ENCODE measurements at regions not wholly inside any gene's neighbourhood (a gene's known extent, or its start where the extent isn't known, plus 50 kb on each side); places are given as distances from the start of the nearest gene placed in this dataset.

DNA sequence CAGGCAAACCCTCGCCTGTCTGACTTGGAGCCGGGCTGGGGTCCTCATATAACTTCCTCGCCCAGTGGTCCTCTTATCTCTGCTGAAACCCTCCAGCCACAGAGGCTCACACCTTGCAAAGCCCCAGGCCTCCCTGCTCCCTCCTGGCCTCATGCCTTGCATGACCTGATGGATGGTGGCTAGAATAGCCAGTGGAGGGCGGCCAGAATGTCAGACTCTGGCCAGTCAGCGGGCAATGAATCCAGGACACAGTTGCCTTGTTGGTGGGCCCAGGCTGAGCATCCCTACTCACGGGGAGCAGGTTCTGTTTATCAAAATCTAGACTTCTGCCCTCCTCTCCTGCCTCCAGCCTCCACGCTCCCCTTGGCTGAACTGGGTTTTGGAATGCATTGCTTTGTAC lies 69.1 kb upstream of the WNT11 start (continued):
- TF ChIP-seq HMGXB4 (CRISPR knock-in tag; IDR thresholded peaks at IDR 0.05; ENCODE audit: borderline replicate concordance) = no peak
- no peak for TF ChIP-seq CHD4 (IDR thresholded peaks at IDR 0.05; ENCODE audit: borderline replicate concordance)
- TF ChIP-seq POLR2AphosphoS2 (conservative IDR thresholded peaks at IDR 0.05; ENCODE audit: low read length) = no peak

DNA sequence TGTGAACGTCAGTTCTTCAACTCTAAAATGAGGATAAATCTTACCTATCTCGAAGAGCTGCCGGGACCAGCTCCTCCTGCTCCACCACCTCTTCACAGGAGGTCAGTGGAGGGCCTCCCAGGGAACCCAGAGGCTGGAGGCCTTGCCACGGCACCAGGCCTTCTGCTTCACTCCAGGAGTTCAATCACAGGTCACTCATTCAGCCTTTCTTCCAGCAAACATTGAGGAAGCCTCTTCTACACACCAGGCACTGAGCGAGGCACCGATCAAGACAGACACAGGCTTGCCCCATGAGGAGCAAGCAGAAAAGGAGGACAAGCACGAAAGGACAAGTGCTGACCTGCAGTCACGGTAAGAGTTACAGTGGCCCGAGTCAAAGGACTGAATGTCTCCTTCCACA lies 64.8 kb upstream of the WNT11 start:
- Histone ChIP-seq H3K9me3 (peaks cover 6% of the 10 kb centered on the region; the same call in 2 of the 3 replicates), H3K27ac (no peak overlapping the region), H3K4me1 (peaks cover 10% of the 10 kb centered on the region; the same call in 2 of the 3 replicates), H3K4me2 (no peak overlapping the region), H3K4me3 (no peak overlapping the region)
- POLR2A ChIA-PET = no interaction called here
- TF ChIP-seq FOXS1 (CRISPR knock-in tag; IDR thresholded peaks at IDR 0.05) (no peak), JUN (IDR thresholded peaks at IDR 0.05) (no peak), NR3C1 (IDR thresholded peaks at IDR 0.05) (no peak), CEBPB (IDR thresholded peaks at IDR 0.05) (no peak), KDM1A (IDR thresholded peaks at IDR 0.05; ENCODE audit: low read depth) (no peak), ELK1 (IDR thresholded peaks at IDR 0.05; ENCODE audit: low read depth, low read length) (no peak), ZSCAN20 (CRISPR knock-in tag; IDR thresholded peaks at IDR 0.05) (no peak), TP53 (CRISPR knock-in tag; IDR thresholded peaks at IDR 0.05) (no peak)
- TF ChIP-seq, protein P1, sequence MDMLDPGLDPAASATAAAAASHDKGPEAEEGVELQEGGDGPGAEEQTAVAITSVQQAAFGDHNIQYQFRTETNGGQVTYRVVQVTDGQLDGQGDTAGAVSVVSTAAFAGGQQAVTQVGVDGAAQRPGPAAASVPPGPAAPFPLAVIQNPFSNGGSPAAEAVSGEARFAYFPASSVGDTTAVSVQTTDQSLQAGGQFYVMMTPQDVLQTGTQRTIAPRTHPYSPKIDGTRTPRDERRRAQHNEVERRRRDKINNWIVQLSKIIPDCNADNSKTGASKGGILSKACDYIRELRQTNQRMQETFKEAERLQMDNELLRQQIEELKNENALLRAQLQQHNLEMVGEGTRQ (IDR thresholded peaks at IDR 0.05) = no peak
- CTCF ChIA-PET = interaction anchor here (1.5 to 3.7 kb wide), 2 partner anchors 47 to 63 kb away, joined by 6 to 11 read pairs; no protein-coding TSS in a partner anchor
- no peak for DNase-seq (ENCODE audit: low read depth in 1 of 2, low spot score in 1 of 2)
- no peak for FAIRE-seq
- no peak for ATAC-seq
- WGBS (ENCODE audit: missing lambda C conversion rate) = 64% methylated on average over 9 of the region's 9 CpGs

DNA sequence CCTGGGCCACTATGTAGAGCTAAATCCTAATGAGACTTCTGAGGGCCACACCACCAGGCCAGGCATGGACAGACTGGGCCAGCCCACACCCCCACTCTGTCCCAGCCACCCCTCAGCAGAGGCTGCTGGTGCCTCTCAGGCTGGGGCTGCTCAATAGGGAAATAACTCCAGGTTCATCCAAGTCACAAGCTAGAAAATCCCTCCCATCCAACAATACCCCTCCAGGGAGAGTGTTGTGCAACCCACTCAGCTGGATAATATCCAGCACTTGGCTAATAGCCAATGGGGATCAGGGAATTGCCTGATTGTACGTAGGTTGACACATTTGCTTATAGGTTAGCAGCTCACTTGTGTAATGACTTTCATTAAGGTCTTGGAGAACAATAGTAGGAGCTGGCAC lies 64.1 kb upstream of the WNT11 start:
- no peak for DNase-seq (ENCODE audit: low read depth in 1 of 2, low spot score in 1 of 2)
- no peak for TF ChIP-seq ESRRA (IDR thresholded peaks at IDR 0.05; ENCODE audit: borderline replicate concordance, low read length)
- no peak for TF ChIP-seq NFE2L2 (conservative IDR thresholded peaks at IDR 0.05; ENCODE audit: low read length)
- TF ChIP-seq CEBPB (IDR thresholded peaks at IDR 0.05) = no peak
- TF ChIP-seq NPAS2 (CRISPR knock-in tag; IDR thresholded peaks at IDR 0.05; ENCODE audit: borderline replicate concordance) = no peak
- TF ChIP-seq EHMT2 (IDR thresholded peaks at IDR 0.05; ENCODE audit: low read depth) = no peak
- TF ChIP-seq POLR2A (IDR thresholded peaks at IDR 0.05; ENCODE audit: low read length) = no peak
- TF ChIP-seq SREBF2 (IDR thresholded peaks at IDR 0.05) = no peak
- no peak for TF ChIP-seq ATOH8 (CRISPR knock-in tag; IDR thresholded peaks at IDR 0.05; ENCODE audit: low read depth)
- no peak for TF ChIP-seq PHF8 (IDR thresholded peaks at IDR 0.05; ENCODE audit: borderline replicate concordance, low read depth)
- TF ChIP-seq EHF (CRISPR knock-in tag; IDR thresholded peaks at IDR 0.05) = no peak
- no peak for TF ChIP-seq TP53 (CRISPR knock-in tag; IDR thresholded peaks at IDR 0.05)
- no peak for TF ChIP-seq ELK1 (IDR thresholded peaks at IDR 0.05; ENCODE audit: low read depth, low read length)
- H3K4me3 ChIP-seq = no peak overlapping the region
- peaks cover 13% of the 10 kb centered on the region; the same call in 2 of the 3 replicates for H3K4me1 ChIP-seq
- no peak overlapping the region for H3K4me2 ChIP-seq
- no peak overlapping the region for H3K27ac ChIP-seq
- no peak for ATAC-seq
- FAIRE-seq = no peak
- ChIA-PET CTCF (interaction anchor here (1.5 to 3.7 kb wide), 2 partner anchors 48 to 62 kb away, joined by 6 to 11 read pairs; no protein-coding TSS in a partner anchor), POLR2A (no interaction called here)
- peaks cover 6% of the 10 kb centered on the region; the same call in 2 of the 3 replicates for H3K9me3 ChIP-seq
- WGBS (ENCODE audit: missing lambda C conversion rate) = 70% methylated on average over 1 of the region's 1 CpG

Data from A549 (cell line).